ENCODE measurements at regions not wholly inside any gene's neighbourhood (a gene's known extent, or its start where the extent isn't known, plus 50 kb on each side); places are given as distances from the start of the nearest gene placed in this dataset.

GRCh38 chr16:85259832-85260167 lies 147.5 kb upstream of the CIBAR2 start:
- TF ChIP-seq POLR2A (IDR thresholded peaks at IDR 0.05) (no peak), CTCF (IDR thresholded peaks at IDR 0.05) (no peak)

All from heart left ventricle (tissue), 13 donors.